Endothelial cell of umbilical vein (primary cell): ENCODE measurements at regions not wholly inside any gene's neighbourhood (a gene's known extent, or its start where the extent isn't known, plus 50 kb on each side); places are given as distances from the start of the nearest gene placed in this dataset.
A peak's percentile ranks its signal among the peaks of the same experiment; 100 is the strongest.

ENCODE experiments used
- CTCF ChIP-seq, 2 donors: IDR thresholded peaks; 1 replicate in 1 of 2; 2 replicates in 1 of 2; pipeline ENCODE4 v1.5.1; 2011; ENCODE audit warnings: low read length in 2 of 2, mild to moderate bottlenecking in 2 of 2, moderate library complexity in 2 of 2, control low read depth in 1 of 2, inconsistent platforms in 1 of 2, low read depth in 1 of 2; ENCODE audit not compliant: insufficient read depth in 1 of 2; ENCODE audit errors: extremely low read depth in 1 of 2
- JUN ChIP-seq: IDR thresholded peaks from 2 replicates; pipeline ENCODE4 v1.6.1; 2011; ENCODE audit warnings: borderline replicate concordance, low read depth; ENCODE audit not compliant: insufficient read length, insufficient read depth
- POLR2AphosphoS5 ChIP-seq: IDR thresholded peaks from 2 replicates; pipeline ENCODE4 v1.6.1; 2012; ENCODE audit warnings: low read depth, mild to moderate bottlenecking, control low read depth, low read length, moderate library complexity; ENCODE audit not compliant: insufficient read depth

- TF ChIP-seq CTCF (IDR thresholded peaks at IDR 0.05; ENCODE audit: extremely low read depth in 1 of 2, insufficient read depth in 1 of 2, low read depth in 1 of 2, low read length in 2 of 2) (no peak), POLR2AphosphoS5 (peak; percentile 55), JUN (peak; percentile 77)
Observed at GRCh38 chr5:40198736-40199135, 481.0 kb upstream of the PTGER4 start.
